ENCODE measurements at regions not wholly inside any gene's neighbourhood (a gene's known extent, or its start where the extent isn't known, plus 50 kb on each side); places are given as distances from the start of the nearest gene placed in this dataset.

GRCh38 chr7:97499204-97499603, 232.7 kb upstream of the TAC1 start:
- TF ChIP-seq, protein P1, sequence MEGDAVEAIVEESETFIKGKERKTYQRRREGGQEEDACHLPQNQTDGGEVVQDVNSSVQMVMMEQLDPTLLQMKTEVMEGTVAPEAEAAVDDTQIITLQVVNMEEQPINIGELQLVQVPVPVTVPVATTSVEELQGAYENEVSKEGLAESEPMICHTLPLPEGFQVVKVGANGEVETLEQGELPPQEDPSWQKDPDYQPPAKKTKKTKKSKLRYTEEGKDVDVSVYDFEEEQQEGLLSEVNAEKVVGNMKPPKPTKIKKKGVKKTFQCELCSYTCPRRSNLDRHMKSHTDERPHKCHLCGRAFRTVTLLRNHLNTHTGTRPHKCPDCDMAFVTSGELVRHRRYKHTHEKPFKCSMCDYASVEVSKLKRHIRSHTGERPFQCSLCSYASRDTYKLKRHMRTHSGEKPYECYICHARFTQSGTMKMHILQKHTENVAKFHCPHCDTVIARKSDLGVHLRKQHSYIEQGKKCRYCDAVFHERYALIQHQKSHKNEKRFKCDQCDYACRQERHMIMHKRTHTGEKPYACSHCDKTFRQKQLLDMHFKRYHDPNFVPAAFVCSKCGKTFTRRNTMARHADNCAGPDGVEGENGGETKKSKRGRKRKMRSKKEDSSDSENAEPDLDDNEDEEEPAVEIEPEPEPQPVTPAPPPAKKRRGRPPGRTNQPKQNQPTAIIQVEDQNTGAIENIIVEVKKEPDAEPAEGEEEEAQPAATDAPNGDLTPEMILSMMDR (IDR thresholded peaks at IDR 0.05) = peak in 1 of 6 experiments; percentile 20
- no peak for TF ChIP-seq POLR2A (IDR thresholded peaks at IDR 0.05)
- Histone ChIP-seq H3K4me1 (no peaks in the 10 kb centered on the region), H3K9me3 (no peaks in the 10 kb centered on the region), H3K36me3 (no peaks in the 10 kb centered on the region), H3K27ac (no peak overlapping the region), H3K27me3 (no peaks in the 10 kb centered on the region), H3K4me3 (replicated peaks in 1 of 3) (no peak overlapping the region)
- WGBS, 2 donors = 42 to 55% methylated on average over 1 of the region's 1 CpG
- no peak for DNase-seq
- intact Hi-C loops (cut with DNase I) = no loop called here

DNA sequence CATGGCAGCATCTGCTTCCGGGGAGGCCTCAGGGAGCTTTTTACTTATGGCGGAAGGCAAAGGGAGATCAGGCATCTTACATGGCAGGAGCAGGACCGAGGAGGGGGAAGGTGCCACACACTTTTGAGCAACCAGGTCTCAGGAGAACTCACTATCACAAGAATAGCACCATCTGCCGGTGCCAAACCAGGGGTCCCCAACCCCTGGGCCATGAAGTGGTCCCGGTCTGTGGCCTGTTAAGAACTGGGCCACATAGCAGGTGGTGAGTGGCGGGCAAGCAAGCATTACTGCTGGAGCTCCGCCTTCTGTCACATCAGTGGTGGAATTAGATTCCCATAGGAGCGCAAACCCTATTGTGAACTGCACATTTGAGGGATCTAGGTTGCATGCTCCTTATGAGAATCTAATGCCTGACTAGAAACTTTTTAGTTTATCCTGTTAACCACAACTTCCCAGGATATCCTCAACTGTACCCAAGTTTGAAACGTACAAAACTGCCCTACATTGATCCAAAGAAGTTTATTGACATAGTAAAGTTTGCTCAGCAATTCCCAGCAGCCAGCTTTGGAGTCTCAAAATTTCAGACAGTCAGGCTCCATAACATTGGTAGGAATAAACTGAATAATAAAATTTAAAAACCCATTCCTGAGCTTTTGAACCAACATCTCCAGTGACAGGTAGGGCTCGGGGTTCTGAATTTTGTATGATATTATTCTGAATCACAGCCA, 228.4 kb upstream of the TAC1 start:
- Histone ChIP-seq H3K27ac (no peak overlapping the region), H3K4me3 (replicated peaks in 1 of 3) (no peak overlapping the region), H3K27me3 (no peaks in the 10 kb centered on the region), H3K9me3 (no peaks in the 10 kb centered on the region), H3K36me3 (no peaks in the 10 kb centered on the region), H3K4me1 (no peaks in the 10 kb centered on the region)
- intact Hi-C loops (cut with DNase I) = no loop called here
- TF ChIP-seq, protein P1 (IDR thresholded peaks at IDR 0.05) = no peak
- TF ChIP-seq POLR2A (IDR thresholded peaks at IDR 0.05) = no peak
- WGBS, 2 donors = 74 to 83% methylated on average over 8 to 10 of the region's 10 CpGs
- DNase-seq = no peak

GRCh38 chr7:97506728-97507127, 225.2 kb upstream of the TAC1 start:
- WGBS, 2 donors = 46 to 58% methylated on average over 3 of the region's 3 CpGs
- Histone ChIP-seq H3K4me3 (replicated peaks in 1 of 3) (no peak overlapping the region), H3K4me1 (no peaks in the 10 kb centered on the region), H3K9me3 (no peaks in the 10 kb centered on the region), H3K27me3 (no peaks in the 10 kb centered on the region), H3K27ac (no peak overlapping the region), H3K36me3 (no peaks in the 10 kb centered on the region)
- DNase-seq = no peak
- TF ChIP-seq POLR2A (IDR thresholded peaks at IDR 0.05) = no peak
- TF ChIP-seq, protein P1 (IDR thresholded peaks at IDR 0.05) = no peak
- intact Hi-C loops (cut with DNase I) = no loop called here

DNA sequence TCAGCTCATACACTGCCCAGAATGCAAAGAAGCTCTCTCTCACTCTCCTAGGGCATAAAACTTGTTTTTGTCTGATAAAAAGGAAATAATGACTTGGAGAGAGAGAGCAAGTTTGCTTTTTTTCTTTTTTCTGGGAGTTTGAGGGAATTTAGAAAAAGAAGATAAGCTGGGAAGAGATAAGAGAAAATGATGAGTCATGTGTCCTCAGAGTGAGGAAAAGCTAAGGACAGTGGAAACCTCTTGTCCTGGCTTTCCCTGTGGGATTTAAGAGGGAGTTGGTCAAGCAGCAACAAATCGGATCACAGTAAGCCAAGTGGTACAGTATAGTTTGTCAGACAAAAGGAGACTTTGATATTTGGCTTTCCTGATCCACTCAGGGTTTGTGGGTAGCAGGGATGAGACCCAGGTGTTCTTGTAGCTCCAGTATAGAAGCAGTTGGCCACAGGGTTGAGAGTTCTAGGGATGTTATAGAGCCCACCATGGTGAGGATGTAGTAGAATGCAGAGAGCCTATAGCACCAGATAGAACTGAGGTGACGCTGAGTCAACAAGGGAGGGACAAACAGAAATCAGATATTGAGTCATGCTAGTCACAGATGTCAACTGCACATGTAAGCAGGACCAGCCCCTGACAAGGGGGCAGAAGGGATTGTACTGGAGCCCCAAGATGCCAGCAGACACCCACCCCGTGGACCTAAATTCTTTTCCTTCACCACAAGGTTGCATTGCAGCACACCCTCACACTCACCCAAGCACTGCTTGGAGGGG, 219.3 kb upstream of the TAC1 start:
- Histone ChIP-seq H3K9me3 (no peaks in the 10 kb centered on the region), H3K36me3 (no peaks in the 10 kb centered on the region), H3K27ac (no peak overlapping the region), H3K4me1 (no peaks in the 10 kb centered on the region), H3K4me3 (replicated peaks in 1 of 3) (no peak overlapping the region), H3K27me3 (no peaks in the 10 kb centered on the region)
- TF ChIP-seq POLR2A (IDR thresholded peaks at IDR 0.05) = no peak
- TF ChIP-seq, protein P1 (IDR thresholded peaks at IDR 0.05) = no peak
- intact Hi-C loops (cut with DNase I) = no loop called here
- DNase-seq = no peak
- 71 to 74% methylated on average over 3 of the region's 3 CpGs for WGBS, 2 donors

- no peaks in the 10 kb centered on the region for H3K36me3 ChIP-seq
- no peaks in the 10 kb centered on the region for H3K9me3 ChIP-seq
- DNase-seq = no peak
- intact Hi-C loops (cut with DNase I) = no loop called here
- TF ChIP-seq, protein P1 (IDR thresholded peaks at IDR 0.05) = no peak
- TF ChIP-seq POLR2A (IDR thresholded peaks at IDR 0.05) = no peak
- H3K27ac ChIP-seq = no peak overlapping the region
- no peaks in the 10 kb centered on the region for H3K27me3 ChIP-seq
- H3K4me1 ChIP-seq = no peaks in the 10 kb centered on the region
- no peak overlapping the region for H3K4me3 ChIP-seq (replicated peaks in 1 of 3)
These were observed 218.6 kb upstream of the TAC1 start for GRCh38 chr7:97513326-97513725.
